22Rv1 (cell line): ENCODE measurements at regions not wholly inside any gene's neighbourhood (a gene's known extent, or its start where the extent isn't known, plus 50 kb on each side); places are given as distances from the start of the nearest gene placed in this dataset.

Experiments used
- CTCF ChIP-seq: fragments of 450-650 bp; IDR thresholded peaks from 2 replicates; pipeline ENCODE4 v1.5.1; 2017; ENCODE audit warnings: mild to moderate bottlenecking
- ZFX ChIP-seq: fragments of 450-650 bp; IDR thresholded peaks from 2 replicates; pipeline ENCODE4 v1.6.1; 2017; ENCODE audit warnings: antibody characterized with exemption, borderline replicate concordance

GRCh38 chr16:8260140-8260539 is 330.2 kb downstream of the TMEM114 start:
- TF ChIP-seq CTCF (no peak), ZFX (no peak)
